OCI-LY7 (cell line): ENCODE measurements at regions not wholly inside any gene's neighbourhood (a gene's known extent, or its start where the extent isn't known, plus 50 kb on each side); places are given as distances from the start of the nearest gene placed in this dataset.

ENCODE experiments used
- BruUV-seq: library from RNA; stranded (reverse); fragments of 400-500 nt; replicated peaks from 2 replicates; lab custom pipeline; 2021; lab: Mats Ljungman, UMichigan
- CTCF ChIA-PET: fragments of 300-600 bp; sonication (Branson Sonifier 250); formaldehyde crosslinking; loops from one replicate; lab custom pipeline; 2022; ENCODE audit warnings: antibody characterized with exemption; ENCODE audit not compliant: unreplicated experiment; lab: Charles Lee
- POLR2A ChIA-PET: fragments of 300-600 bp; sonication (Branson Sonifier 250); formaldehyde crosslinking; loops from one replicate; lab custom pipeline; 2022; ENCODE audit warnings: antibody characterized with exemption; lab: Charles Lee
- DNase-seq: peaks from one replicate; pipeline ENCODE4 v3.0.0-alpha.2; 2015; ENCODE audit warnings: low spot score
- H2AFZ ChIP-seq: fragments of 200-600 bp; sonication (generic), shearing (Covaris generic); 2 replicates; pipeline ENCODE4 v1.6.1; 2014; ENCODE audit warnings: mild to moderate bottlenecking, antibody characterized with exemption, low read length, moderate library complexity
- H3K27ac ChIP-seq: fragments of 200-600 bp; sonication (generic); 2 replicates; pipeline ENCODE4 v1.5.1; 2014; ENCODE audit warnings: mixed run types, low read depth, mild to moderate bottlenecking, moderate library complexity, low read length, inconsistent platforms; ENCODE audit not compliant: poor library complexity, severe bottlenecking
- H3K36me3 ChIP-seq: fragments of 200-600 bp; sonication (generic); 2 replicates; pipeline ENCODE4 v1.6.1; 2014; ENCODE audit warnings: mild to moderate bottlenecking, antibody characterized with exemption, low read length, moderate library complexity, mixed read lengths; ENCODE audit not compliant: insufficient read depth
- H3K4me1 ChIP-seq: fragments of 200-600 bp; sonication (generic); 2 replicates; pipeline ENCODE4 v1.5.1; 2014; ENCODE audit warnings: mild to moderate bottlenecking, low read length; ENCODE audit not compliant: insufficient read depth, poor library complexity, severe bottlenecking
- H3K4me2 ChIP-seq: fragments of 200-600 bp; sonication (generic); 2 replicates; pipeline ENCODE4 v1.6.1; 2014; ENCODE audit warnings: mild to moderate bottlenecking, low read length
- H3K4me3 ChIP-seq: fragments of 200-600 bp; sonication (generic); 2 replicates; pipeline ENCODE4 v1.5.1; 2014; ENCODE audit warnings: mild to moderate bottlenecking, low read depth, low read length; ENCODE audit not compliant: poor library complexity, severe bottlenecking
- H3K79me2 ChIP-seq: fragments of 200-600 bp; sonication (generic); 2 replicates; pipeline ENCODE4 v1.6.1; 2016; ENCODE audit warnings: low read depth, mild to moderate bottlenecking, low read length, moderate library complexity, mixed read lengths; ENCODE audit not compliant: insufficient read depth
- H3K9me2 ChIP-seq: fragments of 200-600 bp; sonication (generic); 2 replicates; pipeline ENCODE4 v1.6.1; 2016; ENCODE audit warnings: mild to moderate bottlenecking, low read length, mixed read lengths; ENCODE audit not compliant: insufficient read depth
- H3K9me3 ChIP-seq: fragments of 200-600 bp; sonication (generic); 2 replicates; pipeline ENCODE4 v1.6.1; 2014; ENCODE audit warnings: mild to moderate bottlenecking, mixed run types, low read length, mixed read lengths
- H4K20me1 ChIP-seq: fragments of 200-600 bp; sonication (generic); 2 replicates; pipeline ENCODE4 v1.6.1; 2014; ENCODE audit warnings: mild to moderate bottlenecking, antibody characterized with exemption, low read length, moderate library complexity, mixed read lengths; ENCODE audit not compliant: insufficient read depth
- EZH2phosphoT487 ChIP-seq: fragments of 200-600 bp; sonication (generic); IDR thresholded peaks from 2 replicates; pipeline ENCODE4 v1.6.1; 2018; ENCODE audit warnings: low read depth, borderline replicate concordance, mild to moderate bottlenecking, mixed run types, antibody characterized with exemption, low read length, moderate library complexity, mixed read lengths
- intact Hi-C: fragments of 100-400 bp; cut with micrococcal nuclease; formaldehyde crosslinking; loops from one replicate; pipeline ENCODE4 v1.10.0; 2022; ENCODE audit not compliant: unreplicated experiment
- TF ChIP-seq, protein P1 (sequence below): fragments of 200-600 bp; sonication (generic); conservative IDR thresholded peaks from 2 replicates; pipeline ENCODE4 v1.5.1; 2014; ENCODE audit warnings: mild to moderate bottlenecking, antibody characterized with exemption, low read length, moderate library complexity, mixed read lengths

DNA sequence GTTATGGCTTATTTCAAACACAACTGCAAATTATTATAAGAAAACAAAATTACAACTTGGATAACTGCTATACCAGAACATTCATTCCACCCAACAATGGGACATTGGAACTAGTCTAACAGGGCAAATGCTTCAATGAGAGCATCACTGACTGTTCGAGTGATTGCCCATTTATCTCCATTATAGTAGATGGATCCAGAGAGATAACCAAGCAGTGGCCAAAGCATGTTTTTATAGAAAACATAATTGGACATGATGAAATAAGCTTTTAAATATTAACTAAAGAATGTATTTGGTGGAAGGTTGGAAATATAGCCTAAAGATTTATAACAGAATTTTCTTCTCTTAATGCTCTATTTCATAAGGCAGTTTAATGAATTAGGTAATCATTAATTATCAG, 634.8 kb downstream of the NUP35 start:
- H3K4me2 ChIP-seq = no peak overlapping the region
- H3K9me2 ChIP-seq = no peaks in the 10 kb centered on the region
- POLR2A ChIA-PET = interaction anchor here (0.6 to 0.9 kb wide), 2 partner anchors 44 to 541 kb away, joined by 3 to 4 read pairs; no protein-coding TSS in a partner anchor
- H3K79me2 ChIP-seq = no peaks in the 10 kb centered on the region
- intact Hi-C loops = no loop called here
- no peak for DNase-seq
- no peak overlapping the region for H3K4me3 ChIP-seq
- H3K4me1 ChIP-seq = no peaks in the 10 kb centered on the region
- TF ChIP-seq, protein P1, sequence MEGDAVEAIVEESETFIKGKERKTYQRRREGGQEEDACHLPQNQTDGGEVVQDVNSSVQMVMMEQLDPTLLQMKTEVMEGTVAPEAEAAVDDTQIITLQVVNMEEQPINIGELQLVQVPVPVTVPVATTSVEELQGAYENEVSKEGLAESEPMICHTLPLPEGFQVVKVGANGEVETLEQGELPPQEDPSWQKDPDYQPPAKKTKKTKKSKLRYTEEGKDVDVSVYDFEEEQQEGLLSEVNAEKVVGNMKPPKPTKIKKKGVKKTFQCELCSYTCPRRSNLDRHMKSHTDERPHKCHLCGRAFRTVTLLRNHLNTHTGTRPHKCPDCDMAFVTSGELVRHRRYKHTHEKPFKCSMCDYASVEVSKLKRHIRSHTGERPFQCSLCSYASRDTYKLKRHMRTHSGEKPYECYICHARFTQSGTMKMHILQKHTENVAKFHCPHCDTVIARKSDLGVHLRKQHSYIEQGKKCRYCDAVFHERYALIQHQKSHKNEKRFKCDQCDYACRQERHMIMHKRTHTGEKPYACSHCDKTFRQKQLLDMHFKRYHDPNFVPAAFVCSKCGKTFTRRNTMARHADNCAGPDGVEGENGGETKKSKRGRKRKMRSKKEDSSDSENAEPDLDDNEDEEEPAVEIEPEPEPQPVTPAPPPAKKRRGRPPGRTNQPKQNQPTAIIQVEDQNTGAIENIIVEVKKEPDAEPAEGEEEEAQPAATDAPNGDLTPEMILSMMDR = no peak
- no peak for TF ChIP-seq EZH2phosphoT487
- BruUV-seq = no TSS peak
- H3K27ac ChIP-seq = no peak overlapping the region
- CTCF ChIA-PET = no interaction called here
- no peaks in the 10 kb centered on the region for H4K20me1 ChIP-seq
- no peaks in the 10 kb centered on the region for H3K36me3 ChIP-seq
- H2AFZ ChIP-seq = no peak overlapping the region
- no peaks in the 10 kb centered on the region for H3K9me3 ChIP-seq

DNA sequence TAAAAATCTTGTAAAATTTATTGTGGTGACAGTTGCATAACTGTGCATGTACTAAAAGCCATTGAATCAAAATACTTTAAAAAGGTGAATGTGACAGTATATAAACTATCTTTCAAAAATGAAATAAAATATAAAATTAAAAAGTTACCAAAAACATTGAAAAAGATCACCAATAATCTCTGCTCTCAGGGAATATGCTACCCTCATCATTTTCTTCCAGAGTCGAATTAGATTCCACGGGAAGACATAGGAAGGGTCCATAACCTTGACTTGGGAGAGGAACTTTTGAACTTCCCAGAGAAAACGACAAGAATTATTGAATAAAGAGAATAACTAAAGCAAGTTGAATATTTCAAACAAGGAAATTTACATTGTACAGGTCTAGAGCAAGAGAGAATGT, 649.5 kb downstream of the NUP35 start:
- no TSS peak for BruUV-seq
- Histone ChIP-seq H3K27ac (no peak overlapping the region), H3K4me2 (no peak overlapping the region), H3K4me3 (no peak overlapping the region), H2AFZ (no peak overlapping the region), H3K4me1 (no peaks in the 10 kb centered on the region), H3K79me2 (no peaks in the 10 kb centered on the region), H3K36me3 (no peaks in the 10 kb centered on the region), H4K20me1 (no peaks in the 10 kb centered on the region), H3K9me2 (no peaks in the 10 kb centered on the region), H3K9me3 (no peaks in the 10 kb centered on the region)
- intact Hi-C loops = no loop called here
- TF ChIP-seq, protein P1 = no peak
- TF ChIP-seq EZH2phosphoT487 = no peak
- POLR2A ChIA-PET = no interaction called here
- CTCF ChIA-PET = no interaction called here
- DNase-seq = no peak

DNA sequence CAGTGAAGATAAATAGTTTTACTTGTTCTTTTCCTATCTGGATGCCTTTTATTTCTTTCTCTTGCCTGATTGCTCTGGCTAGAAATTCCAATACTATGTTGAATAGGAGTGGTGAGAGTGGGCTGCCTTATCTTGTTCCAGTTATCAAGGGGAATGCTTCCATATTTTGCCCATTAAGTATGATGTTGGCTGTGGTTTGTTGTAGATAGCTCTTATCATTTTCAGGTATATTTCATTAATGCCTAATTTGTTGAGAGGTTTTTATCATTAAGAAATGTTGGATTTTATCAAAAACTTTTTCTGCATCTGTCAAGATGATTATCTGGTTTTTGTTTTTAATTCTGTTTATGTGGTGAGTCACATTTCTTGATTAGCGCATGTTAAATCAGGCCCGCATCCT, 655.8 kb downstream of the NUP35 start:
- intact Hi-C loops = no loop called here
- H3K9me2 ChIP-seq = no peaks in the 10 kb centered on the region
- H3K4me1 ChIP-seq = no peaks in the 10 kb centered on the region

More for the DNA sequence above, 655.8 kb downstream of the NUP35 start:
- ChIA-PET CTCF (no interaction called here), POLR2A (no interaction called here)
- Histone ChIP-seq H3K27ac (no peak overlapping the region), H3K4me3 (no peak overlapping the region), H3K9me3 (no peaks in the 10 kb centered on the region), H4K20me1 (no peaks in the 10 kb centered on the region), H3K36me3 (no peaks in the 10 kb centered on the region), H2AFZ (no peak overlapping the region), H3K4me2 (no peak overlapping the region), H3K79me2 (no peaks in the 10 kb centered on the region)
- no peak for DNase-seq
- TF ChIP-seq, protein P1 = no peak
- TF ChIP-seq EZH2phosphoT487 = no peak
- BruUV-seq = no TSS peak
